Panc1 (cell line): ENCODE measurements at regions not wholly inside any gene's neighbourhood (a gene's known extent, or its start where the extent isn't known, plus 50 kb on each side); places are given as distances from the start of the nearest gene placed in this dataset.

ENCODE experiments used
- ATAC-seq: fragments of 200-7000 bp; cut with Tn5 transposase; 2 replicates; pipeline ENCODE4 v1.9.1; 2020; ENCODE audit warnings: mild to moderate bottlenecking, moderate library complexity
- BruUV-seq: library from RNA; stranded (reverse); fragments of 400-500 nt; replicated peaks from 2 replicates; lab custom pipeline; 2021; lab: Mats Ljungman, UMichigan
- CTCF ChIA-PET: fragments of 300-600 bp; sonication (Branson Sonifier 250); formaldehyde crosslinking; loops from one replicate; lab custom pipeline; 2022; ENCODE audit warnings: antibody characterized with exemption; lab: Charles Lee
- POLR2A ChIA-PET: fragments of 300-600 bp; sonication (Branson Sonifier 250); formaldehyde crosslinking; loops from one replicate; lab custom pipeline; 2022; ENCODE audit warnings: antibody characterized with exemption; lab: Charles Lee
- DNase-seq: peaks from one replicate; pipeline ENCODE4 v3.0.0-alpha.2; 2010; ENCODE audit warnings: low read depth, low spot score
- H3K27ac ChIP-seq: 2 replicates; pipeline ENCODE4 v1.5.1; 2011; ENCODE audit warnings: mild to moderate bottlenecking, low read length, inconsistent platforms
- H3K27me3 ChIP-seq: fragments of 200-500 bp; sonication (Bioruptor generic); 2 replicates; pipeline ENCODE4 v1.6.0; 2014; ENCODE audit warnings: low read length, inconsistent platforms; ENCODE audit not compliant: control insufficient read depth, insufficient read depth
- H3K36me3 ChIP-seq: fragments of 200-500 bp; sonication (Bioruptor generic); 2 replicates; pipeline ENCODE4 v1.5.1; 2014; ENCODE audit warnings: inconsistent platforms, mild to moderate bottlenecking, low read length, moderate library complexity; ENCODE audit not compliant: control insufficient read depth, insufficient read depth
- H3K4me1 ChIP-seq: 2 replicates; pipeline ENCODE4 v1.5.1; 2011; ENCODE audit warnings: inconsistent platforms, mild to moderate bottlenecking, low read length, moderate library complexity; ENCODE audit not compliant: control insufficient read depth, insufficient read depth
- H3K4me3 ChIP-seq, 2 experiments: 2 replicates each; pipeline ENCODE4 v1.5.1; 2011 to 2012; ENCODE audit warnings: low read depth in 2 of 2, low read length in 2 of 2, mild to moderate bottlenecking in 2 of 2, inconsistent platforms in 1 of 2, moderate library complexity in 1 of 2
- H3K9me3 ChIP-seq: fragments of 200-500 bp; sonication (Bioruptor generic); 2 replicates; pipeline ENCODE4 v1.5.1; 2014; ENCODE audit warnings: low read depth, mild to moderate bottlenecking, inconsistent platforms, low read length, moderate library complexity; ENCODE audit not compliant: control insufficient read depth, insufficient read depth
- CTCF ChIP-seq: fragments of 450-650 bp; IDR thresholded peaks from 2 replicates; pipeline ENCODE4 v1.5.1; 2017; ENCODE audit warnings: mild to moderate bottlenecking
- POLR2AphosphoS5 ChIP-seq: IDR thresholded peaks from 2 replicates; pipeline ENCODE4 v1.6.1; 2012; ENCODE audit warnings: mild to moderate bottlenecking, low read depth, low read length, moderate library complexity
- REST ChIP-seq, 2 experiments: IDR thresholded peaks; 2 replicates each; pipeline ENCODE4 v1.6.1; 2011 to 2012; ENCODE audit warnings: low read depth in 2 of 2, control low read depth in 1 of 2, low read length in 1 of 2, mild to moderate bottlenecking in 1 of 2, moderate library complexity in 1 of 2; ENCODE audit not compliant: insufficient read depth in 1 of 2
- SIN3A ChIP-seq: IDR thresholded peaks from 2 replicates; pipeline ENCODE4 v1.6.1; 2012; ENCODE audit warnings: low read depth, mild to moderate bottlenecking, low read length, moderate library complexity, borderline replicate concordance; ENCODE audit not compliant: insufficient read depth
- TCF7L2 ChIP-seq: IDR thresholded peaks from 2 replicates; pipeline ENCODE4 v1.6.1; 2011; ENCODE audit warnings: mild to moderate bottlenecking, low read depth, low read length, inconsistent platforms
- in situ Hi-C: cut with HindIII; loops from 2 replicates; pipeline ENCODE4 v1.10.0; 2016; ENCODE audit warnings: low sequenced_read_pairs, low pct_unique_long_range_greater_than_20kb
- intact Hi-C: fragments of 100-400 bp; cut with micrococcal nuclease; formaldehyde crosslinking; loops from one replicate; pipeline ENCODE4 v1.10.0; 2022; ENCODE audit not compliant: unreplicated experiment

- DNase-seq = no peak
- intact Hi-C loops (no loop called here), in situ Hi-C loops (no loop called here)
- CTCF ChIA-PET = interaction anchor here (0.8 kb wide), 1 partner anchor 150 kb away, joined by 3 read pairs; no protein-coding TSS in a partner anchor
- Histone ChIP-seq H3K36me3 (no peaks in the 10 kb centered on the region), H3K27ac (no peak overlapping the region), H3K27me3 (no peaks in the 10 kb centered on the region), H3K9me3 (no peaks in the 10 kb centered on the region), H3K4me3 (no peak overlapping the region), H3K4me1 (no peaks in the 10 kb centered on the region)
- no peak for TF ChIP-seq CTCF
- TF ChIP-seq REST (IDR thresholded peaks at IDR 0.05; ENCODE audit: insufficient read depth in 1 of 2, low read depth in 2 of 2, low read length in 1 of 2) = no peak
- no peak for TF ChIP-seq TCF7L2
- TF ChIP-seq POLR2AphosphoS5 = no peak
- no peak for TF ChIP-seq SIN3A
- POLR2A ChIA-PET = no interaction called here
- ATAC-seq = no peak
- BruUV-seq = no TSS peak
Observed at GRCh38 chr6:134503585-134504281, 185.8 kb upstream of the SGK1 start.

GRCh38 chr6:134502614-134503549, 185.0 kb upstream of the SGK1 start:
- Histone ChIP-seq H3K4me1 (no peaks in the 10 kb centered on the region), H3K4me3 (no peak overlapping the region), H3K27me3 (no peaks in the 10 kb centered on the region), H3K9me3 (no peaks in the 10 kb centered on the region), H3K36me3 (no peaks in the 10 kb centered on the region), H3K27ac (no peak overlapping the region)
- ATAC-seq (no peak), DNase-seq (no peak)
- intact Hi-C loops = no loop called here
- ChIA-PET POLR2A (no interaction called here), CTCF (interaction anchor here (0.8 kb wide), 1 partner anchor 149 kb away, joined by 3 read pairs; no protein-coding TSS in a partner anchor)
- TF ChIP-seq SIN3A (no peak), POLR2AphosphoS5 (no peak), TCF7L2 (no peak), CTCF (no peak), REST (IDR thresholded peaks at IDR 0.05; ENCODE audit: insufficient read depth in 1 of 2, low read depth in 2 of 2, low read length in 1 of 2) (no peak)
- in situ Hi-C loops = no loop called here
- BruUV-seq = no TSS peak
